Naive thymus-derived CD8-positive, alpha-beta T cell (primary cell): ENCODE measurements at regions not wholly inside any gene's neighbourhood (a gene's known extent, or its start where the extent isn't known, plus 50 kb on each side); places are given as distances from the start of the nearest gene placed in this dataset.
A peak's percentile ranks its signal among the peaks of the same experiment; 100 is the strongest.

Experiments
- ATAC-seq, 2 donors: fragments of 150-1000 bp; cut with Tn5 transposase in 1 of 2; sonication (Bioruptor Pico), chemical (Tn5 transposase) in 1 of 2; 1 replicate in 1 of 2; 2 replicates in 1 of 2; pipeline ENCODE4 v1.10.0; 2021; ENCODE audit warnings: mild to moderate bottlenecking in 2 of 2, moderate library complexity in 2 of 2
- POLR2A ChIA-PET: fragments of 350-600 bp; sonication (Branson Sonifier 250); formaldehyde crosslinking; loops from one replicate; lab custom pipeline; 2021; ENCODE audit warnings: antibody characterized with exemption; lab: Charles Lee
- DNase-seq, 10 donors: peaks; one replicate each; pipeline versions ENCODE4 v3.0.0 to v3.0.0-alpha.2; 2020 to 2022
- H3K27ac Mint-ChIP-seq, 10 donors: one replicate each; pipeline ENCODE4 v1.8.0; 2020 to 2022; ENCODE audit warnings: mild to moderate bottlenecking in 10 of 10, mixed read lengths in 10 of 10, moderate library complexity in 4 of 10, inconsistent platforms in 1 of 10
- H3K27me3 Mint-ChIP-seq, 5 donors: one replicate each; pipeline ENCODE4 v1.8.0; 2021 to 2022; ENCODE audit warnings: mixed read lengths in 5 of 5
- H3K36me3 Mint-ChIP-seq, 3 donors: one replicate each; pipeline ENCODE4 v1.8.0; 2020 to 2022; ENCODE audit warnings: mixed read lengths in 3 of 3, mild to moderate bottlenecking in 2 of 3, inconsistent platforms in 1 of 3
- H3K4me1 Mint-ChIP-seq, 4 donors: one replicate each; pipeline ENCODE4 v1.8.0; 2021 to 2022; ENCODE audit warnings: mixed read lengths in 4 of 4
- H3K4me3 Mint-ChIP-seq, 10 donors: one replicate each; pipeline ENCODE4 v1.8.0; 2020 to 2022; ENCODE audit warnings: mild to moderate bottlenecking in 10 of 10, mixed read lengths in 10 of 10, moderate library complexity in 6 of 10, inconsistent platforms in 1 of 10
- H3K9me3 Mint-ChIP-seq, 9 donors: one replicate each; pipeline ENCODE4 v1.8.0; 2020 to 2022; ENCODE audit warnings: mixed read lengths in 9 of 9, mild to moderate bottlenecking in 3 of 9, inconsistent platforms in 1 of 9, moderate library complexity in 1 of 9

DNA sequence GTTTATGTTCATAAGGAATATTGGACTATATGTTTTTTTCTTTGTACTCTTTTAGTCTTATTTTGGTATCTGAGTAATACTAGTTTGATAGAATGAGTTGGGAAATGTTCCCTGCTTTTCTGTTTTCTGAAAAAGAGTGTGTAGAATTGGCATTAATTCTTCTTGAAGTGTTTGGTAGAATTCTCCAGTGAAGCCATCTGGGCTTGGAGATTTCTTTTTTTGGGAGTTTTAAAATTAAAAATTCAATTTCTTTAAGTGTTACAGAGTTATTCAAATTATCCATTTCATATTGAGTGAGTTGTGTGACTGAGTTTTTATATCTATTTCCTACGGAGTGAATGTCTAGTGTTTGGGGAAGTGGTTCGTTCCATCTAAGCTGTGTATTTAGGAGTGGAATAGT lies 80.6 kb upstream of the HS6ST1 start:
- H3K9me3 Mint-ChIP-seq: no peaks in the 10 kb centered on the region
- H3K27me3 Mint-ChIP-seq: peaks cover 2 to 24% (median 8%) of the 10 kb centered on the region in 5 donors
- H3K4me3 Mint-ChIP-seq: no peak overlapping the region
- H3K36me3 Mint-ChIP-seq: no peaks in the 10 kb centered on the region
- ATAC-seq: no peak
- H3K4me1 Mint-ChIP-seq: peaks cover 0 to 4% (median 2%) of the 10 kb centered on the region in 4 donors
- DNase-seq: no peak
- no peak overlapping the region for H3K27ac Mint-ChIP-seq
- POLR2A ChIA-PET: no interaction called here

DNA sequence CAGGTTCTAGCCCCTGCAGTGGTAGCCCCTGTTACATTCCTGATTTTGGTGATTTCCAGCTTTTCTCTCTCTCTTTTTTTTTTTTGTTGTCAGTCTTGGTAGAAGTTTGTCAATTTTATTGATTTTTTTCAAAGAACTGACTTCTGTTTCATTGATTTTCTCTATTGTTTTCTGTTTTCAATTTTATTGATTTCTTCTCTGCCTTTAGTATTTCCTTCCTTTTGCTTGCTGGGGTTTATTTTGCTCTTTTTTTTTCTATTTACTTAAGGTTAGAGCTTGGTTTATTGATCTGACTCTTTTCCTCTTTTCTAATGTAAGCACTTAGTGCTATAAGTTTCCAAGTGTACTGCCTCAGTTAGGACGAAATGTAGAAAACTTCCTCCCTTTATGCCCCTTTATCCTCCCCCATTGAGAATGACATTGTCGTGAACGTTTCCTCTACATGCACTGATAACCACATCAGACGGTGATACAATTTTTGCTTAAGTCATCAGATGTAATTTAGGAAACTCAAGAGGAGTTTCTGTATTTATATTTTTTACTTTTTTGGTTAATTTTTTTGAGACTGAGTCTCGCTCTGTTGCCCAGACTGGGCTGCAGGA lies 81.1 kb upstream of the HS6ST1 start:
- POLR2A ChIA-PET: no interaction called here
- Mint-ChIP-seq H3K4me3 (no peak overlapping the region), H3K4me1 (peaks cover 0 to 4% (median 2%) of the 10 kb centered on the region in 4 donors), H3K36me3 (no peaks in the 10 kb centered on the region), H3K27me3 (peaks cover 2 to 29% (median 9%) of the 10 kb centered on the region in 5 donors), H3K9me3 (no peaks in the 10 kb centered on the region), H3K27ac (no peak overlapping the region)
- DNase-seq (no peak), ATAC-seq (no peak)

DNA sequence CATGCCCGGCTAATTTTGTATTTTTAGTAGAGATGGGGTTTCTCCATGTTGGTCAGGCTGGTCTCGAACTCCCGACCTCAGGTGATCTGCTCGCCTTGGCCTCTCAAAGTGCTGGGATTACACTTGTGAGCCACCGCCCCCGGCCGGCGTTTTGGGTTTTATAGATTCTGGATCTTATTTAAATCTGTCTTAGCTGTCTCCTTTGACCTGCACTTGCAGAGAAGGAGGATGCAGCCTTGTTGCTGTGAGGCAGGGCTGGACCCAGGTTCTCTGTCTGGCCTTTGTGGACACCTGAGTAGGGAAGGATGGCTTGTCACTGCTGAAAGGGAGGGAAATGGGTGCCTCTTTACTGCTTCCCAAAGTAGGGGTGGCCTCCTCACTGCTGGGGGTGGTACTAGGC lies 83.0 kb upstream of the HS6ST1 start:
- DNase-seq: peak in 1 of 10 donors; percentile 11
- Mint-ChIP-seq H3K36me3 (no peaks in the 10 kb centered on the region), H3K4me1 (peaks cover 0 to 4% (median 2%) of the 10 kb centered on the region in 4 donors), H3K27ac (no peak overlapping the region), H3K9me3 (no peaks in the 10 kb centered on the region), H3K4me3 (no peak overlapping the region), H3K27me3 (peaks cover 3 to 45% (median 21%) of the 10 kb centered on the region in 5 donors)
- ATAC-seq: no peak
- POLR2A ChIA-PET: no interaction called here

DNA sequence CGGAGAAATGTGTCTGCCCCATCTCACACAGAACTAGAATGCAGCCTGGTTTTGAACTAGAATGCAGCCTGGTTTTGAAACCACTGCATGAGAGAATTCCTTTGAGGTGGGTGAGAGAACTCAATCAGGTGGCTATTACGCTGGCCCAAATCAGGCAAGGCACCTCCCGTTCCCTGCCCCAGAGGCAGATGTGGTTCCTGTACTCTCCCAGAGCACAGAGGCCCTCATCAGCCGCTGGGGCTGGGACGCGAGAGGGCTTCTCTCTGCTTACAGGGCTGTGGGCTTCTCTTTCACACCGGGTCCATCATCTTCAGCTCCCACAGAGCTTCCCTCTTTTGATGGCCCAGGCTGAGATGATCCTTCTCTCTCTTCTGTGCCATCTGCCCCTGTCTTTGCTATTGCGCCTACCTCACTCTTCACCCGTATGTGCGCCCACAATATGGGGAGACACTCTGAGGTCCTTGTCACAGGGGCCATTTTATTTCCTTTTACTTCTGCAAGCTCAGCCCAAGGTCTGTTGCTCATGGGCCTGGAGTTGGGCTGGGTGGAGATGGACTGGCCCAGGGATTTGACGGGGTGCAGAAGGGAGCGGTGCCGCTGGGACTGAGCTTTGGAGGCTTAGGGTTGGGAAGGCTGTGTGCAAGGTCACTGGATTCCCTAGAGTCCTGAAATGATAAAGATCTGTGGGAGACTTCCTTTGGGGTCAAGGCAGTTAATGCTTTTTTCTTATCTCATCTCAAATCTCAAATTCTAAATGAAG lies 84.4 kb upstream of the HS6ST1 start:
- DNase-seq: peak in 1 of 10 donors; percentile 7
- peaks cover 0 to 4% (median 2%) of the 10 kb centered on the region in 4 donors for H3K4me1 Mint-ChIP-seq
- H3K27ac Mint-ChIP-seq: peak overlapping the region in 1 of 10 donors; percentile 72
- H3K36me3 Mint-ChIP-seq: no peaks in the 10 kb centered on the region
- H3K4me3 Mint-ChIP-seq: no peak overlapping the region
- H3K27me3 Mint-ChIP-seq: peaks cover 3 to 49% (median 23%) of the 10 kb centered on the region in 5 donors
- ATAC-seq: no peak
- no peaks in the 10 kb centered on the region for H3K9me3 Mint-ChIP-seq
- POLR2A ChIA-PET: no interaction called here

DNA sequence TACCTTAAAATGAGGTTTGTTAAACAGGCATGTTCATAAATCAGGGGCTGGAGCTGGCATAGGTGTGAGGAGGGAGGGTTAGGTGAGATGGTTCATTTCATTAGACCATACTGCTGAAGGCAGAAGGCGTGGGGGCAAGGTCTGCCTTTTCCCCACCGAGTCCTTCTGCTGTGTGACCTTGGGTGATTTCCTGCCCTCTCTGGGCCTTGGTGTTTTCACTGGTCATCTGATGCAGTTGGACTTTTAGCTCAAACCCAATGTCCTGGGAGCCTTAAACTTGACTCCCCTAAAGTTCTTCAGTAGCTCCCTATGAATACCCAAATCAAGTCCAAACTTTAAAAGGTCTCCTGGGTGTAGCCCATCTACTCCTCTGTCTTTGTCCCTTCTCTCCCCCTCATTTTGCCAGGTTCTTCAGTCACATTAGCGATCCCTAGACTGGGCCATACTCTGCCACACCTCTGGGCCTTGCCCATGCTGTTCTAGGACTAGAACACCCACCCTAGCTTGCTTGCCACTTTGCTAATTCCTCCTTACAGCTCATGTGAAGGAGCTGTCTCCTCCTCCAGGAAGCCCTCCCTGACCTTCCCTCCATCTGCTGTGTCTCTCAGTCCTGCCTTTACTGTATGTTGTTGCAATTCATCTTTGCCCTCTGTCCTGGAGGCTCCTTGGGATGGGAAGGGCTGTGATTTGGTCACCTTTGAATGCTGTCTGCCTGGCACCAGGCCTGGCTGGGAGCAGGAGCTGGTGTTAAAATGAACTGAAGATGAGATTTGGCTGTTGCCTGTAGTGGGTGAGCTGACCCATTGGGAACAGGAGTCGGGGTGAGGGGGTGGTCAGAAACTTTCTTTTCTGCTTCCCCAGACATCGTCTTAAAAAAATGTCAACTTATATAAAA lies 85.4 kb upstream of the HS6ST1 start:
- ATAC-seq: no peak
- POLR2A ChIA-PET: no interaction called here

DNA sequence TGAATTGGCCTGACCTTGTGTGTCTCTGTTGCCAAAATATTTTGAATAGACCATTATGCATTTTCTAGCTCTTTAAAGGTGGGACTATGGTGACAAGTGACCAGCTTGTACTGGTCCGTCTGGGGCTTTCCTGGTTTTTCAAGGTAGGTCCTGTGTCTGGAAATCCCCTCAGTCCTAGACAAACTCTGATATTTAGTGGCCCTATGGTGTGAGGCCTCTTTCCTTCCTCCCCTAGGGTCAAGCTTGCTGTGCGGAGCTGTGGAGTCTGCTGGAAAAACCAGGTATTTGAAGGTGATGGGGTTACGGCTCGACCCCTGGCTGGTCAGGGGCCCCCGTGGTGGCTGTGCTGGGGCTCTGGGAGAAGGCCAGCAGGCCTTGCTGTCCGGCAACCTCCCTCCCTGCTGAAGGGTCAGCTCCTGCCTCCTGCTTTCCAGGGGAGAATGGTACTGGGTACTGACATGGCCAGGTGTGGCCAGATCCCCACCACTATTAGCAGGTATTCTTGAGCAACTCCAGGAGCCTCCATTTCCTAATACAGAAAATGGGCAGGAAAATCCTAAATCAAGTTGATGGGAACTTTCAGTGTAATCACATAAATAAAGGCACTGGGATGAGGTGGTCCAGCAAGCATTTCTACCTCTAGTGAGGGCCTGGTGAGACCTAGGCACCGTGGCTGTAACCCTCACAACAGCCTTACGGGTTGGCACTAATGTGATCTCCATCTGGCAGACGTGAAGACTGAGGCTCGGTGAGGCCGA lies 86.2 kb upstream of the HS6ST1 start:
- Mint-ChIP-seq H3K27ac (no peak overlapping the region), H3K4me1 (peaks cover 0 to 2% (median under 1%) of the 10 kb centered on the region in 4 donors), H3K36me3 (no peaks in the 10 kb centered on the region), H3K4me3 (no peak overlapping the region), H3K9me3 (no peaks in the 10 kb centered on the region), H3K27me3 (peaks cover 1 to 55% (median 20%) of the 10 kb centered on the region in 5 donors)
- peak in 1 of 10 donors; percentile 48 for DNase-seq
- POLR2A ChIA-PET: no interaction called here
- no peak for ATAC-seq

More for the DNA sequence above, 85.4 kb upstream of the HS6ST1 start:
- Mint-ChIP-seq H3K27ac (no peak overlapping the region), H3K4me1 (peaks cover 0 to 4% (median 2%) of the 10 kb centered on the region in 4 donors), H3K9me3 (no peaks in the 10 kb centered on the region), H3K36me3 (no peaks in the 10 kb centered on the region), H3K4me3 (no peak overlapping the region), H3K27me3 (peaks cover 1 to 59% (median 20%) of the 10 kb centered on the region in 5 donors)
- peak in 1 of 10 donors; percentile 16 for DNase-seq

DNA sequence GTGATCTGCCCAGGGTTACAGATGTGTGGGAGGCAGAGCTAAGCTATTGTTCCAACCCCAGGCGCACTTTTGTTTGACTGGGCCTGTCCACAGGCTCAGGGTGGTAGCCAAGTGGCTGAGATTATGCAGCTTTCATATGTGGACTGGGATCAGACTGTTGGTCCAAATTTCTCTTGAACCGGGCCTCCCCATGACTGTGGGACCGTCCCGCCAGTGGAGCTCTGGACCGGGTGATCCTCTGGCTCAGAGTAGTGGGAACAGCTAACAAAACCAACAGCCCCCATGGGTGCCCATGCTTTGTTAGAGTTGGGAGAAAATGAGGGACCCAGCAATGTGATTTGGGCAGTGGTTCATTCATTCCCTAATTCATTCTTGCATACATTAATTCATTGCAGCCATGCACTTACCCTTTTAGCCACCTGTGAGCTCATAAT lies 86.8 kb upstream of the HS6ST1 start:
- ATAC-seq (no peak), DNase-seq (peak in 1 of 10 donors; percentile 10)
- Mint-ChIP-seq H3K4me1 (peaks cover 0 to under 1% (median 0%) of the 10 kb centered on the region in 4 donors), H3K27ac (no peak overlapping the region), H3K27me3 (peaks cover 1 to 51% (median 20%) of the 10 kb centered on the region in 5 donors), H3K4me3 (no peak overlapping the region), H3K9me3 (no peaks in the 10 kb centered on the region), H3K36me3 (no peaks in the 10 kb centered on the region)
- POLR2A ChIA-PET: no interaction called here

DNA sequence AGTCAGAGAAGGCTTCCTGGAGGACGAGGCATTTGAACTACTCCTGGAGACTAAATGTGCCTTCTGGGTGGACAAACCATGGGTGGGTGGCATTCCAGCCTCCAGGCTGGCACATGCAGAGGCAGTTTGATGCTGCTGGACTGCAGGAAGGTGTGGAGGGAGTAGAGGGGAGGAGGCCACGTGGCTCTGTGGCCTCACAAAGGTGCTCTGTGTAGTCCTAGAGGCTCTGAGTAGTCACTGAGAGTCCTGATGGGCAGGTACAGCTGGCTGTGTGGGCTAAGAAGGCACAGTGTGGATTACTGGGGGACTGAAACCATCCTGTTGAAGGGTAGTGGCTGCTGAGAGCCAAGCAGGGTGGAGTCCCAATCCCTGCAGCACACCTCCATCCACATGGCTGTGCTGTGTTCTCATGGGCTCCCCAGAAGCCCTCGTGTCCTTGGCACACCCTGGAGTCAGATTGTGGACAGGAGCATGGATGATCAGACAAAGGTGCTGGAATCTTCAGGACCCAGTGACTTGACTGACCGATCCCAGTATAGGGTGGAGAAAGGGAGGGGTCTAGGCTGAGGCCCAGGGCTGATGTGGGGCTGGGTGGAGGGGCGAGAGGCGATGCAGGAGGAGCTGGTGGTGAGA lies 87.4 kb upstream of the HS6ST1 start:
- POLR2A ChIA-PET: no interaction called here

DNA sequence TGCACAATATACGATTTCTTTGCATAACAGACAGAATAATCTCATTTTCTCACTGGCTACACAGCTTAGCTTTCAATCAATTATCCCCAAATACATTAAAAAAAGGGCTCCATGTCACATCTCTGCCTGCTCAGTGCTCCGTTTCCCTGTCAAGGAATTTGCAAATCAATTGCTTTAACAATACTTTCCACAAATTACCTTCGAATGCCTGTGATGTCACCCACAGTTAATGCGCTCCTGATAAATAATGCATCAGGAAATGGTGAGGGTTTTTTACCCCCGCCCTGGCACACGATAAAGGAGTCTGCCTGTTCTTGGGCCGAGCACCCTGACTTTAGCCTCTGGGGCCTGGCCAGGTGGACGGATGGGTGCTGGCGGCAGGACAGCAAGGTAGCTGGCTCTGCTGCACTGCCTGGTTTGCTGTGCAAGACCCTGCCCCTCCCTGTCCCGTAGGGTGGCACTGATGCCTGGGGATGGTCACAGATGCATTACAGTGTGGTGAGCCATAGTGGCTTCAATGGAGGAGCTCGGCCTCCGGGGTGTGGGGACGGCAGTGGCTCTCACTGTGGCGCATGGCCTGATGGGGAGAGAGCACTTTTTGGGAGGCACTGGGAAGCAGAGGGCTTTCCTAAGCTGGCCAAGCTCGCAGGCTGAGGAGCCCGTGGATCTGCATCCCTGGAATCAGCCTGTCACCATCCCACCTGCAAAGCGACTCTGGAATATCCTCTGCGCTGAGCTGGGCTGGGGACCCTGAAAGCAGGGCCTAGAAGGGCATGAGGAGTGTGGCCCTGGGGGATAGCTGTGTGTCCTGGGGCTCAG lies 88.3 kb upstream of the HS6ST1 start:
- H3K27me3 Mint-ChIP-seq: peaks cover 1 to 51% (median 20%) of the 10 kb centered on the region in 5 donors
- H3K27ac Mint-ChIP-seq: no peak overlapping the region
- no peaks in the 10 kb centered on the region for H3K36me3 Mint-ChIP-seq
- ATAC-seq: no peak
- no peaks in the 10 kb centered on the region for H3K4me1 Mint-ChIP-seq
- DNase-seq: peak in 1 of 10 donors; percentile 45
- no peaks in the 10 kb centered on the region for H3K9me3 Mint-ChIP-seq
- no peak overlapping the region for H3K4me3 Mint-ChIP-seq
- POLR2A ChIA-PET: no interaction called here

More for the DNA sequence above, 87.4 kb upstream of the HS6ST1 start:
- ATAC-seq: no peak
- DNase-seq: peak in 1 of 10 donors; percentile 36
- H3K9me3 Mint-ChIP-seq: no peaks in the 10 kb centered on the region
- H3K4me1 Mint-ChIP-seq: no peaks in the 10 kb centered on the region
- H3K36me3 Mint-ChIP-seq: no peaks in the 10 kb centered on the region
- peaks cover 1 to 51% (median 20%) of the 10 kb centered on the region in 5 donors for H3K27me3 Mint-ChIP-seq
- H3K4me3 Mint-ChIP-seq: no peak overlapping the region
- H3K27ac Mint-ChIP-seq: no peak overlapping the region

DNA sequence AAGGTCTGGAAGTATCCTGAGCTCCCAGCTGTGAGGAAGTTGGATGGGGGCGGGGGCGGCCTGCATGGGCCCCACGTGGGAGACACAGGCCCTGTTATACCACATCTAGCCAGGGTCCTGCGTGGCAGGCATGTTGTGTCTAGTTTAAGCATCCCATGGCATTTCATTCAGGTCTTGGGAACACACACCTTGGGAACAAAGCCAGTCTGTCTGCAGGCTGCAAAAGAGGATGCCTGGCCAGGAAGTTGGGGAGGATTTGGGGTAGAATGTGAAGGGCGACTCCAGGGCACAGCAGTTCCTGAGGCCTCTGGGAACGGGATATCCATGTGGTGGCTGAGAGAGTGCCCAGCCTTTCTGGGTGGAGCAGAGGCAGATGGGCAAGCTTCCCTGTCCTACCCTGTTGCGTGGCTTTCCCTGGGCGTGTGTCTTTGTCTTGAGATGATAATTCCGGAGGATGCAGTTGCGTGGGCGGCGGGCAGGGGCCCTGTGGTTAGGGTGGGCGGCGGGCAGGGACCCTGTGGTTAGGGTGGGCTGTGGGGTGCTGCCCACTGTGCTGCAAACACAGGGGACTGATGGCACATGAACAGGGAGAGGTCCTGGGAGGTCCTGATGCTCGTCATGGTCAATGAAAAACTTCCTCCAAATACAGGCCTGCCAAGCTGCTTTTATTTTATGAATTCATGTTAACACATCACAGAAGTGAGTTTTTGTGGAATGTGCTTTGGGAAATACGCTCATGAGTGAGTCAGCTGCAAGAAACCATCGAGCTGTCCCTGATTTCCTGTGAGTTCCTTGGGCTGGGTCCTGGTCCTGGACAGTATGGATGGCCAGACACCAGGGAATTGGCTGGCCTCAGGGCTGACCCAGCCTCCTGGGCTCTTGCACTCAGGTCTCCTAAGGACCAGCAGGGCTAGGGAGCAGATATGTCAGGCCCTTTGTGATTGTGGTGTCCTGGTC lies 90.0 kb upstream of the HS6ST1 start:
- DNase-seq: peak in 1 of 10 donors; percentile 35
- H3K9me3 Mint-ChIP-seq: no peaks in the 10 kb centered on the region
- ATAC-seq: no peak
- no peak overlapping the region for H3K4me3 Mint-ChIP-seq
- H3K27ac Mint-ChIP-seq: no peak overlapping the region
- POLR2A ChIA-PET: no interaction called here
- no peaks in the 10 kb centered on the region for H3K4me1 Mint-ChIP-seq
- H3K36me3 Mint-ChIP-seq: no peaks in the 10 kb centered on the region
- H3K27me3 Mint-ChIP-seq: peaks cover under 1 to 42% (median 19%) of the 10 kb centered on the region in 5 donors
